SH-SY5Y (cell line): ENCODE measurements at regions not wholly inside any gene's neighbourhood (a gene's known extent, or its start where the extent isn't known, plus 50 kb on each side); places are given as distances from the start of the nearest gene placed in this dataset.

ENCODE experiments used
- GATA2 ChIP-seq: IDR thresholded peaks from 2 replicates; pipeline ENCODE4 v1.6.1; 2011; ENCODE audit warnings: mild to moderate bottlenecking, low read depth, low read length
- GATA3 ChIP-seq: IDR thresholded peaks from 2 replicates; pipeline ENCODE4 v1.6.1; 2011; ENCODE audit warnings: low read depth, mild to moderate bottlenecking, low read length, moderate library complexity

- no peak for TF ChIP-seq GATA2
- TF ChIP-seq GATA3: no peak
Observed at GRCh38 chr17:36816907-36817288, 120.4 kb upstream of the LHX1 start.
